OCI-LY7 (cell line): ENCODE measurements at regions not wholly inside any gene's neighbourhood (a gene's known extent, or its start where the extent isn't known, plus 50 kb on each side); places are given as distances from the start of the nearest gene placed in this dataset.

Source experiments
- EZH2phosphoT487 ChIP-seq: fragments of 200-600 bp; sonication (generic); IDR thresholded peaks from 2 replicates; pipeline ENCODE4 v1.6.1; 2018; ENCODE audit warnings: low read depth, borderline replicate concordance, mild to moderate bottlenecking, mixed run types, antibody characterized with exemption, low read length, moderate library complexity, mixed read lengths
- TF ChIP-seq, protein P1 (sequence below): fragments of 200-600 bp; sonication (generic); conservative IDR thresholded peaks from 2 replicates; pipeline ENCODE4 v1.5.1; 2014; ENCODE audit warnings: mild to moderate bottlenecking, antibody characterized with exemption, low read length, moderate library complexity, mixed read lengths

DNA sequence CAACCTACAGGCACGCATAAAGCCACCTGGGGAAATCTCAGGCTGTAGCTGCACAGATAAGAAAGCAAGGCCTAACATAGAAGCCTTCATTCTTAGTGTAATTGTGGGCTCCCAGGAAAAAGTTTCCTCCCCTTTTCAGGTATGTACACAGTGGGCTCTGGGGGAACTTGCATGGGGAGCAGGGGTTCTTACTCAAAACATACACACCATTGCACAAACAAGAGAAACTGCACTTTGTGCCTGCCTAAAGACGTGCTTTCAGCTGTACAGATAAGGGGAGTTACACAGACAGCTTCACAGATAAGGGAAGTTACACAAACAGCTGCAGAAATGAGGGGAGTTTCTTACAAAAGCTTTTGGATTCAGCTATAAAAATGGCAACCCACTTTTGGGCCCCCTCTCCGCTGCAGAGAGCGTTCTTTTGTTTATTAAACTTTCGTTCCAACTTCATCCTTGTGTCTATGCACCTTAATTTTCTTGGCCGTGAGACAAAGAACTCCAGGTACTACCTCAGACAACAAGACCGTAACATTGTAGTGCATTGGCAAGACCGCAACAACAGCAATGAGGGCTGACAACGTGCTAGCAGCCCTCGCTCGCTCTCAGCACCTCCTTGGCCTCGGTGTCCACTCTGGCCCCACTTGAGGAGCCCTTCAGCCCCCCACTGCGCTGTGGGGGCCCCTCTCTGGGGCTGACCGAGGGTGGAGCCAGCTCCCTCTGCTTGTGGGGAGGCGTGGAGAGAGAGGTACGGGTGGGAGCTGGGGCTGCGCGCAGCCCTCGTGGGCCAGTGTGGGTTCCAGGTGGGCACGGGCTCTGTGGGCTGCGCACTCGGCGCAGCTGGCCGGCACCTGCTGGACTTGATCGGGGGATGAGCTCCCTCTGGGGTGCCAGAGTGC, 317.5 kb downstream of the RAPGEF2 start:
- TF ChIP-seq, protein P1, sequence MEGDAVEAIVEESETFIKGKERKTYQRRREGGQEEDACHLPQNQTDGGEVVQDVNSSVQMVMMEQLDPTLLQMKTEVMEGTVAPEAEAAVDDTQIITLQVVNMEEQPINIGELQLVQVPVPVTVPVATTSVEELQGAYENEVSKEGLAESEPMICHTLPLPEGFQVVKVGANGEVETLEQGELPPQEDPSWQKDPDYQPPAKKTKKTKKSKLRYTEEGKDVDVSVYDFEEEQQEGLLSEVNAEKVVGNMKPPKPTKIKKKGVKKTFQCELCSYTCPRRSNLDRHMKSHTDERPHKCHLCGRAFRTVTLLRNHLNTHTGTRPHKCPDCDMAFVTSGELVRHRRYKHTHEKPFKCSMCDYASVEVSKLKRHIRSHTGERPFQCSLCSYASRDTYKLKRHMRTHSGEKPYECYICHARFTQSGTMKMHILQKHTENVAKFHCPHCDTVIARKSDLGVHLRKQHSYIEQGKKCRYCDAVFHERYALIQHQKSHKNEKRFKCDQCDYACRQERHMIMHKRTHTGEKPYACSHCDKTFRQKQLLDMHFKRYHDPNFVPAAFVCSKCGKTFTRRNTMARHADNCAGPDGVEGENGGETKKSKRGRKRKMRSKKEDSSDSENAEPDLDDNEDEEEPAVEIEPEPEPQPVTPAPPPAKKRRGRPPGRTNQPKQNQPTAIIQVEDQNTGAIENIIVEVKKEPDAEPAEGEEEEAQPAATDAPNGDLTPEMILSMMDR = no peak
- TF ChIP-seq EZH2phosphoT487 = no peak
